ENCODE measurements at regions not wholly inside any gene's neighbourhood (a gene's known extent, or its start where the extent isn't known, plus 50 kb on each side); places are given as distances from the start of the nearest gene placed in this dataset.

DNA sequence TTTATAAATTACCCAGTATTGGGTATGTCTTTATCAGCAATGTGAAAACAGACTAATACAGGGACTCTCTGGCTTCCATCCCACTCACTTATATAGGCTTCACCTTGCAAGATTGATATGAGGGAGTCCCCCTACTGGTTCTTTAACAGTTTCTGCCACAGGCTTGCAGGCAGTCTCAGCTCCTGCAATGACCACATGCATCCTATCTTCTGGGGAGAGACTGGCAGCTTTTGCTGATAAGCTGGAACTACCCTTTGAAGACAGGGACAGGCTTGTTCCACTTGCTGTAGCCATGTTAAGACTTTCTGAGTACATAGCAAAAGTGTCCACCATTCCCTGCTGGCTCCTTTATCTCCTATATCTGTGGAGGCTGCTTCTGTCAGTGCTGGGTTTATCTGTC, 531.7 kb upstream of the FLRT2 start:
- no peak for TF ChIP-seq POLR2A (IDR thresholded peaks at IDR 0.05)
- TF ChIP-seq, protein P1, sequence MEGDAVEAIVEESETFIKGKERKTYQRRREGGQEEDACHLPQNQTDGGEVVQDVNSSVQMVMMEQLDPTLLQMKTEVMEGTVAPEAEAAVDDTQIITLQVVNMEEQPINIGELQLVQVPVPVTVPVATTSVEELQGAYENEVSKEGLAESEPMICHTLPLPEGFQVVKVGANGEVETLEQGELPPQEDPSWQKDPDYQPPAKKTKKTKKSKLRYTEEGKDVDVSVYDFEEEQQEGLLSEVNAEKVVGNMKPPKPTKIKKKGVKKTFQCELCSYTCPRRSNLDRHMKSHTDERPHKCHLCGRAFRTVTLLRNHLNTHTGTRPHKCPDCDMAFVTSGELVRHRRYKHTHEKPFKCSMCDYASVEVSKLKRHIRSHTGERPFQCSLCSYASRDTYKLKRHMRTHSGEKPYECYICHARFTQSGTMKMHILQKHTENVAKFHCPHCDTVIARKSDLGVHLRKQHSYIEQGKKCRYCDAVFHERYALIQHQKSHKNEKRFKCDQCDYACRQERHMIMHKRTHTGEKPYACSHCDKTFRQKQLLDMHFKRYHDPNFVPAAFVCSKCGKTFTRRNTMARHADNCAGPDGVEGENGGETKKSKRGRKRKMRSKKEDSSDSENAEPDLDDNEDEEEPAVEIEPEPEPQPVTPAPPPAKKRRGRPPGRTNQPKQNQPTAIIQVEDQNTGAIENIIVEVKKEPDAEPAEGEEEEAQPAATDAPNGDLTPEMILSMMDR (IDR thresholded peaks at IDR 0.05): no peak

Measured in upper lobe of left lung (tissue), 4 donors.